Islet precursor cell (in vitro differentiated cells): ENCODE measurements at regions not wholly inside any gene's neighbourhood (a gene's known extent, or its start where the extent isn't known, plus 50 kb on each side); places are given as distances from the start of the nearest gene placed in this dataset.
"Not testable (repeated sequence)": the region's sequence is repeated elsewhere in the genome, so short reads cannot be mapped to it uniquely, and the experiment has no call there.

Experiments
- DNase-seq: peaks from one replicate; pipeline ENCODE4 v3.0.0-alpha.2; 2018

DNA sequence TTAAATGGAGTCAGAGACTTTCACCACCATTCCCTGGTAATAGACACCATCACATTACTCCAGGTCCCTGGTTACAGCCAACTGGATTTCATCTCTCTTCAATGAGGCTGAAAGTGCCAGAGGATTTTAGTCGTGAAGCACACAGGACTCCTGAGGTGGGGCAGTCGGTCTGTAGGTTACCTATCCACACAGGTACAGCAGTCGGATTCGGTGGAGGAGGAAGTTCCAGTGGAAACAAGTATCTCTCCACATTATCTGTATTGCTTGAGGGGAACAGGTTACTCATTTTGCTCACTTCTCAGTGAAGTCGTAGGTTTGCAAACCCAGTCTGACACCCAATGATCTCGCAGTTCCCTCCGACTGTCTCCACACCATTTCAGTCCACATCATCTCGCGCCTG lies 82.3 kb upstream of the TMEM45B start:
- DNase-seq: no peak

DNA sequence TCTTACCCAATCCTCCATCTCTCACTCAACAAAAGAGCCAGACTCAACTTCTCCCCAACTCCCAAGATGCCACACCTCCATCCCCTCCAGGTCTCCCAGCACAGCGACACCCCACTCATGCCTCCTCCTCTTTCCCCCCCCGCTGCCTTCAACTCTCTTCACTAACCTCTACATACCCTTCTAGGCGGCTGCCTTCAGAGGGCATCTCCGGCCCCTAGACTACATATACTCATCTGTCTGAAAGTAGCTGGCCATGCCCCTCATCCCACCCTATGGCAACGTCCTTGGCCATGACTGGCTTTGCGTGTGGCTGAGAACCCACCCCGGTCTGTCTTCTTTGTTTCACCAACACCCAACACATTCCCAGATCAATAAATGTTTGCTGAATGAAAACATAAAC lies 81.7 kb upstream of the TMEM45B start:
- DNase-seq: no peak

DNA sequence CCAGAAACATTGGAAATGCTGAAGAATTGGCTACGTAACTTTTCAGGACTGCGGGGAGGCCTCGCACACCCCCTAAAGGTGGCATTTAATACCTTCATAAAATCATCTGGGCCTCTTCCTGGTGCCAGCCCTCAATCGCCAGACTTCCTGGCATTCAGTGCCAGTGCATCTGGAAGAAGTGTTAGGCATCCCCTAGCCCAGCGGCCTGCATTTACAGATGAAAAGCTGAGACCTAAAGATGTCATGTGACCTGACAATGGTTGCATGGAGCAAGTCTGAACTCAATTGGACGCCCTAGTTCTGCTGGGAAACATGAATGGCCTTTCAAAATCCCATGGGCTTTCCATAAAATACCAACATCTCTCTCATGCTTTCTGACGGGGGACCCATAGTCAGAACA lies 81.0 kb upstream of the TMEM45B start:
- DNase-seq: no peak

DNA sequence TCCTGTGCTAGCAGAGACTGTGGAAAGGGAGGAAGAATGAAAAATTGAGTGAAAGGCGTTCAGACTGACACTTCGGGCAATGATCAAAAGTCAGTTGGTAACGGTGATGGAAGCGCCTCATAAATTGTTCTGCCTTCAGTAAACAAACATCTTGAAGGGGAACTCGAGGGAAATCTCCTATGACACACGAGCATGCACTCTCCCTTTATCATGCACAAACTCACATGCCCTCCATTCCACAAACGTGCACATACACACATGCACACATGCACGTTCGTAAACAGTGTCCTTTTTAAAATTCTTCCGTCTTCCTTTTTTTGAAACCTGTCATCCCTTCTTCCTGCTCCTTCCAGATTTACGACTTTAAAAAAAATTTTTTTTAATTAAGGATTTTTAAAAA lies 77.8 kb upstream of the TMEM45B start:
- no peak for DNase-seq

DNA sequence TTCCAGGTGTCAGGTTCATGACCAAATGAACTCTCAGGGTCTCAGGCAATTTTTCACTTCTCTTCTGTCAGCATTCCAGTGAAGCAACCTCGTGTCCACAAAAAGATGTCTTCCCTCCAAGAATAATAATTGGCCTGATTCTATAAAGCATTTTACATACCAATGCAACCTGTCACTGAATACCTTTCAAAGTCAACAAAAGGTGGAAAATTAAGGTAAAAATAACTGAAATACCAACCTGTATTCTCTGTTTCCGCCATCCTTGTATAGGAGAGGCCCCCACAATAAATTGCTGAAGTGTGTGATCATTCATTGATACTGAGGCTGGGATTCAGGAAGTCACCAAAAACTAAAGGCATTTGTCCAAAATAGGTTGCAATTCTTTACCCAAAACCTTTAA lies 77.4 kb upstream of the TMEM45B start:
- DNase-seq: no peak

DNA sequence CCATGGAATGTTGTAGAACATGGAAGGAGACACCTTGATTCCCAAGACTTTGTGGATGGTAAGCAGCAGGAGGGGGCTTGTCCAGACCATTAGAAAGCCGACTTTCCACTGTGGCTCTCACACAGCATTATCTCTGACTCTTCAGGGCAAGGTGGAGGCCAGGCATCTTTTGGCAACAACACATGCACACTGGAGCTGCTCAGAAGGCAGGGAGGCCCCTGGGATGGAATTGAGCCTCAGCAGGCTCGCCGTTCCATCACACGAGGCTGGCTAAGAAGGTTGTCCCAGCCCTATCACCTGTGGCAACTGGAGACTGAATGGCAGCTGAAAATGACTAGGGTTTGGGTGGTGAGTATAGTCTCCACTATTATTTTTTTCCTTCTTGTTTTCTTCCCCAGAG lies 76.3 kb upstream of the TMEM45B start:
- DNase-seq: no peak

DNA sequence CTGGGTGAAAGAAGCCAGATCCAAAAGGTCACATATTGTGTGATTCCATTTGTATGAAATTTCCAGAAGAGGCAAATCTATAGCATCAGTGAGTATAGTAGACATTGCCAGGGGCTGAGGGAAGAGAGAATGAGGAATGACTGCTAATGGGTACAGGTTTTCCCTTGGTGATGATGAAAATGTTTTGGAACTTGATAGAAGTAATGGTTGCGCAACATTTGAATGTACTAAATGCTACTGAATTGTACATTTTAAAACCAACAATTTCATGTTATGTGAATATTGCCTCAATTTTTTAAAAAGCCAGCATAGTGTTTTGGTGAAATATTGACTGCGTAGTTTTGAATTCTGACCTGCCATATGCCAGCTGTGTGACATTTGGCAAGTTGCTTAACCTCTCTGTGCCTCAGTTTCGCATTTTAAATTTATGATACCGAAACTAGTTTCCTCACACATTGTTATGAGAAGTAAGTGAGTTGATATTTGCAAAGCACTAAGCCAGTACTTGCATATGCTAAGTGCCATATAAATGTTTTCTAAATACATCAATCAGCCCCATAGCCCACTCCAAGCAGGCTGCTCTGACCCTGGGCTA lies 75.4 kb upstream of the TMEM45B start:
- no peak for DNase-seq

DNA sequence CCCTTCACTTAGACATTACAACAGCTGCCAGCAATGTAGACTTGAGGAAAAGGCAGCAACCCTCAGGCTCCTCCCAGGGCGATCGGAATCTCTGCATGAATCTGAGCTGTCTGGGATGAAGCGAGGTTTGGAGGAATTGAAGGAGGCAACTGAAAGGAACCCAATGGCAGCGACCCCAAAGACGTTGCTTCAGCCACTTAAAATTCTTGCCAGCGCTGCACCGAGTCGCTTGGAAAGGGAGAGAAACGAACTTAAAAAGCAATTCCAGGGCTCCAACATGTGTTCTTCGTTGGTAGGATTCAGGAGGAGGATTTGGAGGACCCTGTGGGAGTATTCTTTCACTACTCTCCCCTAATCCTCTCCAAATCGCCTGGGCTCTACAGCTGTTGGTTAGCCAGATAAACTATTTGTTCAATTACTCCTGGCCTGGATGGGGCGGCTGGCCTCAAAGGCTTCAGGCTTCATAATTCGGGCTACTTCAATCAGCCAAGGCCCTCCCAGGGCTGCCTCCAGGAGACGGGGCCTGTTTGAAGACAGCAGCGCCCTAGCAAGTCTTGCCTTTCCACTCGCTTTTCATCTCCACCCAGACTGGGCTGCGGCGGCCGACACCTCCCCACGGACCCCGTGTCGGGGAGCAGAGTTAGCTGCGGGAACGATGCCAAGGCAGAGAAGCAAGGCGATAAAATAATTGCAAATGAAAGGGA lies 72.4 kb upstream of the TMEM45B start:
- peak; percentile 87 for DNase-seq

DNA sequence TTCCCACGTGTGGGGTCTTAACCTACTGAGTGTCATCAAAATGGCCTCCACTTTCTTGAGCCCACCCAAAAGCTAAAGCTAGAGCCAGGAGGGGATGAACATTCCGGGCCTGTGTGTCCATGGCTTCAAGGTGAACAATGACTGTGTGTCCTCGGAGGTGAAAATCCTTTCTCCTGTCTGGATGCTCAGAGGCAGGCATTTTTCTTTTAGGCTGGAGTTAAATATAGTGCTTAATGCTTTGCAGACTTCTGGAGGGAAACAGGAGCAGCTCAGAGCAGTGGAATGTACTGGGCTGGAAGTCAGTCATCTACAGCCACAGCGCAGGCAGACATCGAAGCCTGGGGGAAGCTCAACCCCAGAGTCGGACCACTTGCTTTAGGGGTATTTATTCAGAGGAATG lies 68.6 kb upstream of the TMEM45B start:
- no peak for DNase-seq

DNA sequence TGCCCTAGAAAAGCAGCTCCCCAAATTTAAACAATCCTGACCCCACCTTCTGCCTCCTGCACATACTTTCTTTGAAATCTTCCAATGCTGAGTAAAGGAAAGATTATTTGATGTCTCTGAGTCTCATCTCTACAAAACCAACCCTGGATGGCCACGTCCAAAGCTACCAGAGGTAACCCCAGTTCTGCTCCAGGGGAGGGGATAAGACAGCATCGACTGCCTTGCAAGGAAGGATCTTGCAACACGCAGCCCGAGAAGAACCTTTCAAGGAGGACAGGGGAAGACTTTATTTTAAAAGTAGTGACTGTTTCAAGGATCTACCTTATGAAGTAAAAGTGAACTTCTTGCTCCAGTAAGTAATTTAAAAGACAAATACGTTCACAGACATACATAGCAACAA lies 66.5 kb upstream of the TMEM45B start:
- DNase-seq: no peak

DNA sequence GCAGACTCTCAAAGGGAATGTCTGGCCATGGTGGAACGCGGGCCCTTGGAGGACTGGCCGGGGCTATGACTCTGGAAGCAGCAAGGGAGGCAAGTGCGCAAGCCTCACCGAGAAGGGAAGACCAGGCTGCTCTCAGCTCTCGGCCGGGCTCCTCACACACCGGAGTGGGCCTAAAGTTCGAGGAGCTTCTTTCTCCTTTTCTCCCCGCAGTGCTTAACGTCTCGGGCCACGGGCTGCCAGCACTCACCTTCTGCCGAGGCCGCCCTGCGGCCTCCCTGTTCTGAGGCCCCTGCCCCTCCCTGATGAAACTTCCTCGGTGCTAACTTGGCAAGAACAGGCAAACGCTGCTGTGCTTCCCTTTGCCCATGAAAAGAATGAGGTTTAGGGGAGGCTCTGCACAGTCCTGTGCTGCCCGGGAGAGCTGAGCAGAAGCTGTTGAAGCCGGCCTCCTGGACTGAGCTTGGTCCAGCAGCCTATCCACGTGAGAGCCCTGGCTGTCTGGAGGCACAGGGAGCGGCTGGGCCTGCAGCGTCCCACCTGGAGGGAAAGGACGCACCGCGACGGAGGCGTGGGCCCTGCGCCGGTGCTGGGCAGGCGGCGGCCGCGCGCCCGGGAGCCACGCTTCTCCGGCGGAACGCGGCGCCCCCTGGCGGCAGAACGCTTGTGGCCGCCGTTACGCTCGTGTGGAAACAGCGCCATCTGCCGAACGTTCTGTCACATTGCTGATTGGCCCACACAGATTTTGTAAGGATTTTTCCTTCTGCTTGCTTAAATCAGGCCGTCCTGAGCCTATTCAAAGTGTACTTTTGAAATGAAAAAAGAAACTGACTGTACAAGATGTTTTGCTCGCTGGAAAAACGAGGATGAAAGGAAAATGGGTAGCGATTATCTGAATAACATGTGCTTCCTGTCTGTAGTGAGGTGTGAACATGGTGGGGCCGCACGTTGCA lies 65.0 kb upstream of the TMEM45B start:
- peak; percentile 86 for DNase-seq

DNA sequence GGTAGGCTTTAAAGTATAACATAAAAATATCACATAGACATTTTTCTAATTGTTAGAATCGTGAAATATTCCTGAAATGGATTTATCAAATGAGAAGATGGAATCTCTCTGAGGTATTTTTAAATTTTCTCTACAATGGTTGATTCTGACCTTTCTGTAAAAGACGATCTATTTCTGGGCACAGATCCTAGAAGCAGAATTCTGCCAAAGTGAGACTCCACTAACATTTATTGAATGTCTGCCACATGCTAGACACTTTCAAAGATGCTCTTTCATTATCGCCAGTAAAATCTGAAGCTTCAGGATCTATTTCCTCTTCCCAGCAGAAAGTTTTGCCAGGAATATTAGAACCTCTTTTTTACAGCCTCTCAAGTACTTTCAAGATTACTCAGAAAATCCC lies 64.1 kb upstream of the TMEM45B start:
- DNase-seq: no peak

DNA sequence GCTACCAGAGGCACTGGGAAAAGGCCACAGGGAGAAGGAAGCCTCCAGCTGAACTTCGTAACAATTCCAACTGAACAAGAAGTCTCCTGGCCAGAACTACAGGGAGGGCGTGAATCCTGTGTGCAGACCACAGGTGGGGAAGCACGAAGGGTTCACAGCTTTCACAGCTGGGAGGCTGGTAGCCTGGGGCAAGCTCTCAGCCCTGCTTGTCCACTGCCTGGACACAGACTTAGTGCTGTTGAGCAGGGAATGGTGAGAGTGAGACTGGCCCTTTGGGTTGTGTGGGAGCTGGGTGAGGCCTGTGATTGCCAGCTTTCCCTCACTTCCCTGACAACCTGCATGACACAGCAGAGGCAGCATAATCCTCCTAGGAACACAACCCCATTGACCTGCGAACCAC lies 52.1 kb upstream of the TMEM45B start:
- not testable (repeated sequence) for DNase-seq

DNA sequence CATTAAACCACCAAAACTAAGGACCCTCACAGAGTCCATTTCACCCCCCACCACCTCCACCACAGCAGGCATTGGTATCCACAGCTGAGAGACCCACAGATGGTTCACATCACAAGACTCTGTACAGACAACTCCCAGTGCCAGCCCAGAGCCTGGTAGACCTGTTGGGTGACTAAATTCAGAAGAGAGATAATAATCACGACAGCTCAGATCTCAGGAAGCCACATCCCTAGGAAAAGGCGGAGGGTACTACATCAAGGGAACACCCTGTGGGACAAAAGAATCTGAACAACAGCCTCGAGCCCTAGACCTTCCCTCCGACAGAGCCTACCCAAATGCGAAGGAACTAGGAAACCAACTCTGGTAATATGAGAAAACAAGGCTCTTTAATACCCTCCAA lies 51.4 kb upstream of the TMEM45B start:
- peak; percentile 64 for DNase-seq
